Mucosa of descending colon (tissue), 3 donors: ENCODE measurements at regions not wholly inside any gene's neighbourhood (a gene's known extent, or its start where the extent isn't known, plus 50 kb on each side); places are given as distances from the start of the nearest gene placed in this dataset.
A peak's percentile ranks its signal among the peaks of the same experiment; 100 is the strongest.

ENCODE experiments used
- ATAC-seq: fragments of 200-7000 bp; cut with Tn5 transposase; one replicate; pipeline ENCODE4 v1.9.1; 2020; ENCODE audit warnings: mild to moderate bottlenecking, moderate library complexity
- DNase-seq, 3 donors: peaks; one replicate each; pipeline ENCODE4 v3.0.0-alpha.2; 2020
- H3K36me3 ChIP-seq: fragments of 200-600 bp; one replicate; pipeline ENCODE4 v1.8.0; 2021; ENCODE audit warnings: low read depth, mild to moderate bottlenecking
- H3K4me1 ChIP-seq: fragments of 200-600 bp; one replicate; pipeline ENCODE4 v1.8.0; 2021; ENCODE audit warnings: low read depth, mild to moderate bottlenecking
- H3K4me3 ChIP-seq: fragments of 200-600 bp; one replicate; pipeline ENCODE4 v1.8.0; 2021; ENCODE audit warnings: mild to moderate bottlenecking
- H3K9me3 ChIP-seq: fragments of 200-600 bp; one replicate; pipeline ENCODE4 v1.8.0; 2021; ENCODE audit warnings: mild to moderate bottlenecking
- CTCF ChIP-seq: fragments of 200-600 bp; IDR thresholded peaks from one replicate; pipeline ENCODE4 v1.8.0; 2022; ENCODE audit warnings: antibody characterized with exemption, mild to moderate bottlenecking
- intact Hi-C, 2 donors: fragments of 100-400 bp; cut with DNase I in 1 of 2; cut with micrococcal nuclease in 1 of 2; formaldehyde crosslinking; loops; one replicate each; pipeline versions ENCODE4 v1.11.0 to v1.11.1; 2022; cut with DNase I, micrococcal nuclease
- donor health status: DM: no; HTN: no; CAD: no; lungs with moderate emphysema.
- donor health status: DM: no; HTN: no; CAD: no.
- donor health status: DM: no; HTN: yes; CAD: no.

- DNase-seq: no peak
- no peak for ATAC-seq
- H3K4me1 ChIP-seq: no peaks in the 10 kb centered on the region
- no peak for TF ChIP-seq CTCF
- no peak overlapping the region for H3K4me3 ChIP-seq
- intact Hi-C loops: no loop called here
- H3K36me3 ChIP-seq: no peaks in the 10 kb centered on the region
- H3K9me3 ChIP-seq: no peaks in the 10 kb centered on the region
Observed at GRCh38 chr1:98398092-98398491, 263.4 kb upstream of the SNX7 start.

DNA sequence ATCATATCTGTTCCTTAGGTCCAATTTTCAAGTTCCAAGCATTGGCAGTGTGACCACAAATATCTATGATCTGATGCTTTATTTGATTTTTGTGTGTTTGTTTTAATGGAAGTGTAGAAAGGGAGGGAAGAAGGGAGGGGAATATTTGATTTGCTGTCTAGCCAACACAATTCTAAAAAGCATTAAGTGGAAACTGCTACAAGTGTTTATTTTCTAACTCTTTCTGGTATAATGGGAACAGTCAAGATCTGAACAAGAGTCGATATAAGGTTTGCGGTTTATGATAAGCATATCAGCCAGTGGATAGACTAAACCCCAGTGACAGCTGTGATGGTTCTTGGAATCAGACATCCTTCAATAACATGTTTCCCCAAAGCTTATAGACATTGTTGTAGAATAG is 267.8 kb upstream of the SNX7 start:
- no peak for DNase-seq
- no peak for TF ChIP-seq CTCF
- ATAC-seq: no peak
- Histone ChIP-seq H3K4me3 (no peak overlapping the region), H3K9me3 (no peaks in the 10 kb centered on the region), H3K36me3 (no peaks in the 10 kb centered on the region), H3K4me1 (peaks cover 8% of the 10 kb centered on the region)
- intact Hi-C loops: no loop called here

DNA sequence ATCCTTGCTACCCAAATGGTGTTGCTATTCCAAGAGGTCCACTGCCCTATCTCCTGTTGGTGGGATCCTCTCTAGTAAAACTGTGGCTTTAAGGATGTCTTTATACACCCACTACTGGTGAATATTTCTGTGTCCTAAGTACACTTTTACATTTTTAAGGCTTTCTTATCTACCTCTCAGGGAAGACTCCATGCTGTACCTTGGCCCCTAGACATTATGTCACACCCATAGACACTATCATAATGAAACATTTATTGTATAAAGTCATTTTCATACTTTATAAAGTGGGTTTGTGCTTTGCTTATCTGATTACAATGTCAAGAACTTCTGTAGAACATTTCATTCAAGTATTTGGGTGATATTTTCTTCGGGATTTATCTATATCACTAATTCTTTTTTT is 270.3 kb upstream of the SNX7 start:
- H3K4me3 ChIP-seq: no peak overlapping the region

DNA sequence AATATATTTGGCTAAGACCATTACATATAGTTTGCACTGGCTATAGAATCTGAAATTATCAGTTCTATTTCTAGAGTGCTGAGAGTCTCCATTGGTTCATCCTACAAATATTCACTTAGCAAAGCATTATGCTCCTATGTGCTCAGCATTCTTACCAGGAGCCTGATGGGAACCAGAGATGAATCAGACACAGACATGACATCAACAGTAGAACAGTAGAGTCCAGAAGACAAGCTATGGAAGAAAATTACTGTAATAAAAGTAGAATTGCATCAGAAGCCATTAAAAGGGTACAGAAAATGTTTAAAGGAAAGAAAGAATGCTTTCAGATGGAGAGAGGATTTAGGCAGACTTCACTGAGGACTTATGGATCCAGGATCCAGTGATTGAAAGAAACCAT is 271.7 kb upstream of the SNX7 start:
- no peak for TF ChIP-seq CTCF
- Histone ChIP-seq H3K4me3 (no peak overlapping the region), H3K36me3 (no peaks in the 10 kb centered on the region), H3K4me1 (peaks cover 22% of the 10 kb centered on the region), H3K9me3 (no peaks in the 10 kb centered on the region)
- DNase-seq (no peak), ATAC-seq (peak; percentile 37)
- intact Hi-C loops: no loop called here

More for the DNA sequence above, 270.3 kb upstream of the SNX7 start:
- Histone ChIP-seq H3K4me1 (peaks cover 20% of the 10 kb centered on the region), H3K36me3 (no peaks in the 10 kb centered on the region), H3K9me3 (no peaks in the 10 kb centered on the region)
- intact Hi-C loops: no loop called here
- no peak for TF ChIP-seq CTCF
- DNase-seq (peak in 1 of 3 donors; percentile 14), ATAC-seq (peak; percentile 63)

GRCh38 chr1:98388441-98388840 is 273.1 kb upstream of the SNX7 start:
- H3K4me1 ChIP-seq: peaks cover 22% of the 10 kb centered on the region
- DNase-seq: peak in 1 of 3 donors; percentile 24
- peak; percentile 68 for ATAC-seq
- H3K4me3 ChIP-seq: no peak overlapping the region
- no peaks in the 10 kb centered on the region for H3K36me3 ChIP-seq
- no peaks in the 10 kb centered on the region for H3K9me3 ChIP-seq
- no peak for TF ChIP-seq CTCF
- intact Hi-C loops: no loop called here

GRCh38 chr1:98387701-98388100 is 273.8 kb upstream of the SNX7 start:
- no peaks in the 10 kb centered on the region for H3K9me3 ChIP-seq
- intact Hi-C loops: no loop called here
- H3K4me3 ChIP-seq: no peak overlapping the region
- DNase-seq: no peak
- no peaks in the 10 kb centered on the region for H3K36me3 ChIP-seq
- no peak for ATAC-seq
- no peak for TF ChIP-seq CTCF
- peaks cover 22% of the 10 kb centered on the region for H3K4me1 ChIP-seq
